PC-3 (cell line): ENCODE measurements at regions not wholly inside any gene's neighbourhood (a gene's known extent, or its start where the extent isn't known, plus 50 kb on each side); places are given as distances from the start of the nearest gene placed in this dataset.
A peak's percentile ranks its signal among the peaks of the same experiment; 100 is the strongest.

Source experiments
- ATAC-seq: fragments of 200-7000 bp; cut with Tn5 transposase; 2 replicates; pipeline ENCODE4 v1.9.1; 2020; ENCODE audit warnings: mild to moderate bottlenecking, moderate library complexity
- BruUV-seq: library from RNA; stranded (reverse); fragments of 400-500 nt; replicated peaks from 2 replicates; lab custom pipeline; 2021; lab: Mats Ljungman, UMichigan
- CTCF ChIA-PET: fragments of 300-600 bp; sonication (Branson Sonifier 250); formaldehyde crosslinking; loops from one replicate; lab custom pipeline; 2022; ENCODE audit warnings: antibody characterized with exemption; lab: Charles Lee
- POLR2A ChIA-PET: fragments of 300-600 bp; sonication (Branson Sonifier 250); formaldehyde crosslinking; loops from one replicate; lab custom pipeline; 2022; ENCODE audit warnings: antibody characterized with exemption; ENCODE audit not compliant: unreplicated experiment; lab: Charles Lee
- DNase-seq: peaks from one replicate; pipeline ENCODE4 v3.0.0-alpha.2; 2015
- H2AFZ ChIP-seq: fragments of 300-600 bp; sonication (generic); 2 replicates; pipeline ENCODE4 v1.6.0; 2016; ENCODE audit warnings: antibody characterized with exemption, low read length
- H3F3A ChIP-seq: fragments of 300-600 bp; sonication (generic); one replicate; pipeline ENCODE4 v1.6.0; 2017; ENCODE audit warnings: antibody characterized with exemption, low read length, control low read depth, mild to moderate bottlenecking; ENCODE audit not compliant: unreplicated experiment
- H3K27ac ChIP-seq: fragments of 300-600 bp; sonication (generic); 2 replicates; pipeline ENCODE4 v1.5.1; 2016; ENCODE audit warnings: mild to moderate bottlenecking, low read length
- H3K27me3 ChIP-seq: fragments of 300-600 bp; sonication (generic); 2 replicates; pipeline ENCODE4 v1.6.1; 2016; ENCODE audit warnings: low read length, mixed read lengths
- H3K36me3 ChIP-seq: fragments of 300-600 bp; sonication (generic); 2 replicates; pipeline ENCODE4 v1.6.1; 2016; ENCODE audit warnings: low read depth, mixed run types, low read length, mixed read lengths
- H3K4me1 ChIP-seq: fragments of 300-600 bp; sonication (generic); 2 replicates; pipeline ENCODE4 v1.5.1; 2016; ENCODE audit warnings: low read length; ENCODE audit not compliant: insufficient read depth
- H3K4me2 ChIP-seq: fragments of 300-600 bp; sonication (generic); 2 replicates; pipeline ENCODE4 v1.6.0; 2016; ENCODE audit warnings: low read length
- H3K4me3 ChIP-seq: fragments of 300-600 bp; sonication (generic); 2 replicates; pipeline ENCODE4 v1.5.1; 2016; ENCODE audit warnings: mild to moderate bottlenecking, low read length, mixed read lengths
- H3K79me2 ChIP-seq: fragments of 300-600 bp; sonication (generic); 2 replicates; pipeline ENCODE4 v1.6.1; 2017; ENCODE audit warnings: low read length, mixed read lengths
- H3K9ac ChIP-seq: fragments of 300-600 bp; sonication (generic); 2 replicates; pipeline ENCODE4 v1.6.0; 2016; ENCODE audit warnings: mild to moderate bottlenecking, low read length
- H3K9me2 ChIP-seq: fragments of 300-600 bp; sonication (generic); replicated peaks from 2 replicates; pipeline ENCODE4 v1.6.1; 2016; ENCODE audit warnings: mixed run types, low read length, mixed read lengths
- H3K9me3 ChIP-seq: fragments of 300-600 bp; sonication (generic); 2 replicates; pipeline ENCODE4 v1.6.1; 2016; ENCODE audit warnings: low read length, mixed read lengths
- H4K20me1 ChIP-seq: fragments of 300-600 bp; sonication (generic); 2 replicates; pipeline ENCODE4 v1.6.1; 2016; ENCODE audit warnings: low read length, mixed read lengths
- CTCF ChIP-seq: fragments of 300-600 bp; sonication (generic); conservative IDR thresholded peaks from 2 replicates; pipeline ENCODE4 v1.5.1; 2017; ENCODE audit warnings: antibody characterized with exemption, low read depth, mild to moderate bottlenecking, low read length
- EZH2 ChIP-seq: fragments of 300-600 bp; sonication (generic); IDR thresholded peaks from one replicate; pipeline ENCODE4 v1.6.1; 2017; ENCODE audit warnings: antibody characterized with exemption, mild to moderate bottlenecking, low read length; ENCODE audit not compliant: unreplicated experiment
- EZH2phosphoT487 ChIP-seq: fragments of 300-600 bp; sonication (generic); IDR thresholded peaks from 2 replicates; pipeline ENCODE4 v1.6.1; 2018; ENCODE audit warnings: mild to moderate bottlenecking, antibody characterized with exemption, low read length, borderline replicate concordance
- intact Hi-C: fragments of 100-400 bp; cut with micrococcal nuclease; formaldehyde crosslinking; loops from 2 replicates; pipeline ENCODE4 v1.9.0; 2023

- no peak overlapping the region for H3K4me3 ChIP-seq
- intact Hi-C loops: loop anchor here (1.0 to 5.0 kb wide), 3 partner anchors 64 to 219 kb away; no protein-coding TSS in a partner anchor
- H3F3A ChIP-seq: peaks cover 2% of the 10 kb centered on the region
- DNase-seq (peak; percentile 56), ATAC-seq (peak; percentile 35; the same call in 1 of the 2 replicates)
- H3K27me3 ChIP-seq: no peaks in the 10 kb centered on the region
- ChIA-PET POLR2A (no interaction called here), CTCF (no interaction called here)
- H3K9me2 ChIP-seq: no peaks in the 10 kb centered on the region
- no peaks in the 10 kb centered on the region for H4K20me1 ChIP-seq
- H2AFZ ChIP-seq: no peak overlapping the region
- H3K9me3 ChIP-seq: no peaks in the 10 kb centered on the region
- no peaks in the 10 kb centered on the region; the same call in 1 of the 2 replicates for H3K36me3 ChIP-seq
- peaks cover 13% of the 10 kb centered on the region for H3K4me1 ChIP-seq
- TF ChIP-seq EZH2phosphoT487: no peak
- peak; percentile 72 for TF ChIP-seq CTCF
- H3K9ac ChIP-seq: no peak overlapping the region
- H3K79me2 ChIP-seq: no peaks in the 10 kb centered on the region
- no TSS peak for BruUV-seq
- H3K4me2 ChIP-seq: no peak overlapping the region
- no peak overlapping the region for H3K27ac ChIP-seq
Observed at GRCh38 chr4:15238720-15239119, 189.1 kb upstream of the C1QTNF7 start.

GRCh38 chr4:15239866-15240265 is 188.0 kb upstream of the C1QTNF7 start:
- CTCF ChIA-PET: no interaction called here
- intact Hi-C loops: loop anchor here (5.0 kb wide), 1 partner anchor 62 kb away; no protein-coding TSS in a partner anchor

More at GRCh38 chr4:15239866-15240265, 188.0 kb upstream of the C1QTNF7 start:
- Histone ChIP-seq H3K9me2 (no peaks in the 10 kb centered on the region), H4K20me1 (no peaks in the 10 kb centered on the region), H3K27me3 (no peaks in the 10 kb centered on the region), H2AFZ (no peak overlapping the region), H3K9ac (no peak overlapping the region), H3F3A (peaks cover 2% of the 10 kb centered on the region), H3K36me3 (no peaks in the 10 kb centered on the region; the same call in 1 of the 2 replicates), H3K4me1 (peaks cover 4% of the 10 kb centered on the region), H3K9me3 (no peaks in the 10 kb centered on the region), H3K4me2 (no peak overlapping the region), H3K4me3 (no peak overlapping the region), H3K27ac (no peak overlapping the region), H3K79me2 (no peaks in the 10 kb centered on the region)
- POLR2A ChIA-PET: no interaction called here
- DNase-seq: peak; percentile 38
- BruUV-seq: no TSS peak
- ATAC-seq: no peak
- no peak for TF ChIP-seq EZH2phosphoT487
- no peak for TF ChIP-seq EZH2
- no peak for TF ChIP-seq CTCF
